ENCODE measurements at regions not wholly inside any gene's neighbourhood (a gene's known extent, or its start where the extent isn't known, plus 50 kb on each side); places are given as distances from the start of the nearest gene placed in this dataset.

GRCh38 chr2:120914839-120915521 lies 179.3 kb downstream of the GLI2 start (continued):
- peak; percentile 24; the same call in 1 of the 2 replicates for TF ChIP-seq ZFP91 (CRISPR knock-in tag; IDR thresholded peaks at IDR 0.05; ENCODE audit: borderline replicate concordance)
- 0 out of 2 replicates have a peak, but pooled peaks have one; percentile 27 for TF ChIP-seq CTCF (CRISPR knock-in tag; IDR thresholded peaks at IDR 0.05)
- no peak for TF ChIP-seq ZSCAN29 (CRISPR knock-in tag; conservative IDR thresholded peaks at IDR 0.05)
- no peak for TF ChIP-seq ZNF567 (CRISPR knock-in tag; IDR thresholded peaks at IDR 0.05; ENCODE audit: borderline replicate concordance)
- TF ChIP-seq ZNF644 (CRISPR knock-in tag; IDR thresholded peaks at IDR 0.05; ENCODE audit: low read depth), result no peak
- TF ChIP-seq FOSL2 (CRISPR knock-in tag; IDR thresholded peaks at IDR 0.05), result peak; percentile 34; the same call in 1 of the 2 replicates
- TF ChIP-seq ZBED4 (CRISPR knock-in tag; IDR thresholded peaks at IDR 0.05; ENCODE audit: borderline replicate concordance), result no peak
- TF ChIP-seq PATZ1 (CRISPR knock-in tag; IDR thresholded peaks at IDR 0.05), result 0 out of 2 replicates have a peak, but pooled peaks have one; percentile 15
- no peak for TF ChIP-seq HNF1A (IDR thresholded peaks at IDR 0.05; ENCODE audit: low read depth)
- 0 out of 2 replicates have a peak, but pooled peaks have one; percentile 30 for TF ChIP-seq HNF1A (CRISPR knock-in tag; IDR thresholded peaks at IDR 0.05; ENCODE audit: borderline replicate concordance)
- TF ChIP-seq TFE3 (CRISPR knock-in tag; IDR thresholded peaks at IDR 0.05), result 0 out of 2 replicates have a peak, but pooled peaks have one; percentile 22

Measured in HepG2 (cell line).